ENCODE measurements at regions not wholly inside any gene's neighbourhood (a gene's known extent, or its start where the extent isn't known, plus 50 kb on each side); places are given as distances from the start of the nearest gene placed in this dataset.

DNA sequence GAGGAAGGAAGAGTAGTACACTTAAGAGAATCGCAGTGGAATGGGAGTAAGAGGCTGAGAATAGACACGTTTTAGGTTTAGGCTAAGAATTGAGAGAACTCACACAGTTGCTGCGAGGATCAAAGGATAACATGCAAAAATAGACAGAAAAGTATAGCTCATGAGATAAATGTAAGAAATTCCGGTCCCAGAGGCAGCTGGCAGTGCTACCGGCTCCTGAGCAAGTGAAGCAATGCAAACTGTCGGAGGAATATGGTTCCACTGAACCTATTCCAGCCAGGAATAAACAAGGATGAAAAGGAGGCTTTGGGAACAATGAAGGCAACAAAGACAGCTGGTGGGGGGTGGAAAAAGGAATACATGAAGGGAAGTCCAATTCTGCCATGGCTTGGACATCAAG lies 191.8 kb downstream of the QDPR start:
- no peaks in the 10 kb centered on the region for H3K27me3 Mint-ChIP-seq (ENCODE audit: insufficient read depth, low read depth, poor library complexity)
- ATAC-seq = no peak

More for the DNA sequence above, 191.8 kb downstream of the QDPR start:
- no peak overlapping the region for H3K4me3 ChIP-seq
- H3K36me3 ChIP-seq (ENCODE audit: insufficient read depth) = no peaks in the 10 kb centered on the region
- Mint-ChIP-seq H3K4me3 (no peak overlapping the region), H3K4me1 (peaks cover 13% of the 10 kb centered on the region; the same call in 2 of the 3 replicates), H3K27ac (no peak overlapping the region), H3K36me3 (ENCODE audit: low read depth) (no peaks in the 10 kb centered on the region), H3K9me3 (no peaks in the 10 kb centered on the region)
- H3K4me1 ChIP-seq (ENCODE audit: insufficient read depth) = peaks cover 8% of the 10 kb centered on the region
- H3F3A ChIP-seq (replicated peaks; ENCODE audit: low read depth) = no peaks in the 10 kb centered on the region
- no peaks in the 10 kb centered on the region for H3K27me3 ChIP-seq (ENCODE audit: insufficient read depth)
- H2AFZ ChIP-seq = no peak overlapping the region
- H3K4me2 ChIP-seq = no peak overlapping the region
- H4K20me1 ChIP-seq (replicated peaks; ENCODE audit: insufficient read depth) = no peaks in the 10 kb centered on the region
- TF ChIP-seq, protein P1, sequence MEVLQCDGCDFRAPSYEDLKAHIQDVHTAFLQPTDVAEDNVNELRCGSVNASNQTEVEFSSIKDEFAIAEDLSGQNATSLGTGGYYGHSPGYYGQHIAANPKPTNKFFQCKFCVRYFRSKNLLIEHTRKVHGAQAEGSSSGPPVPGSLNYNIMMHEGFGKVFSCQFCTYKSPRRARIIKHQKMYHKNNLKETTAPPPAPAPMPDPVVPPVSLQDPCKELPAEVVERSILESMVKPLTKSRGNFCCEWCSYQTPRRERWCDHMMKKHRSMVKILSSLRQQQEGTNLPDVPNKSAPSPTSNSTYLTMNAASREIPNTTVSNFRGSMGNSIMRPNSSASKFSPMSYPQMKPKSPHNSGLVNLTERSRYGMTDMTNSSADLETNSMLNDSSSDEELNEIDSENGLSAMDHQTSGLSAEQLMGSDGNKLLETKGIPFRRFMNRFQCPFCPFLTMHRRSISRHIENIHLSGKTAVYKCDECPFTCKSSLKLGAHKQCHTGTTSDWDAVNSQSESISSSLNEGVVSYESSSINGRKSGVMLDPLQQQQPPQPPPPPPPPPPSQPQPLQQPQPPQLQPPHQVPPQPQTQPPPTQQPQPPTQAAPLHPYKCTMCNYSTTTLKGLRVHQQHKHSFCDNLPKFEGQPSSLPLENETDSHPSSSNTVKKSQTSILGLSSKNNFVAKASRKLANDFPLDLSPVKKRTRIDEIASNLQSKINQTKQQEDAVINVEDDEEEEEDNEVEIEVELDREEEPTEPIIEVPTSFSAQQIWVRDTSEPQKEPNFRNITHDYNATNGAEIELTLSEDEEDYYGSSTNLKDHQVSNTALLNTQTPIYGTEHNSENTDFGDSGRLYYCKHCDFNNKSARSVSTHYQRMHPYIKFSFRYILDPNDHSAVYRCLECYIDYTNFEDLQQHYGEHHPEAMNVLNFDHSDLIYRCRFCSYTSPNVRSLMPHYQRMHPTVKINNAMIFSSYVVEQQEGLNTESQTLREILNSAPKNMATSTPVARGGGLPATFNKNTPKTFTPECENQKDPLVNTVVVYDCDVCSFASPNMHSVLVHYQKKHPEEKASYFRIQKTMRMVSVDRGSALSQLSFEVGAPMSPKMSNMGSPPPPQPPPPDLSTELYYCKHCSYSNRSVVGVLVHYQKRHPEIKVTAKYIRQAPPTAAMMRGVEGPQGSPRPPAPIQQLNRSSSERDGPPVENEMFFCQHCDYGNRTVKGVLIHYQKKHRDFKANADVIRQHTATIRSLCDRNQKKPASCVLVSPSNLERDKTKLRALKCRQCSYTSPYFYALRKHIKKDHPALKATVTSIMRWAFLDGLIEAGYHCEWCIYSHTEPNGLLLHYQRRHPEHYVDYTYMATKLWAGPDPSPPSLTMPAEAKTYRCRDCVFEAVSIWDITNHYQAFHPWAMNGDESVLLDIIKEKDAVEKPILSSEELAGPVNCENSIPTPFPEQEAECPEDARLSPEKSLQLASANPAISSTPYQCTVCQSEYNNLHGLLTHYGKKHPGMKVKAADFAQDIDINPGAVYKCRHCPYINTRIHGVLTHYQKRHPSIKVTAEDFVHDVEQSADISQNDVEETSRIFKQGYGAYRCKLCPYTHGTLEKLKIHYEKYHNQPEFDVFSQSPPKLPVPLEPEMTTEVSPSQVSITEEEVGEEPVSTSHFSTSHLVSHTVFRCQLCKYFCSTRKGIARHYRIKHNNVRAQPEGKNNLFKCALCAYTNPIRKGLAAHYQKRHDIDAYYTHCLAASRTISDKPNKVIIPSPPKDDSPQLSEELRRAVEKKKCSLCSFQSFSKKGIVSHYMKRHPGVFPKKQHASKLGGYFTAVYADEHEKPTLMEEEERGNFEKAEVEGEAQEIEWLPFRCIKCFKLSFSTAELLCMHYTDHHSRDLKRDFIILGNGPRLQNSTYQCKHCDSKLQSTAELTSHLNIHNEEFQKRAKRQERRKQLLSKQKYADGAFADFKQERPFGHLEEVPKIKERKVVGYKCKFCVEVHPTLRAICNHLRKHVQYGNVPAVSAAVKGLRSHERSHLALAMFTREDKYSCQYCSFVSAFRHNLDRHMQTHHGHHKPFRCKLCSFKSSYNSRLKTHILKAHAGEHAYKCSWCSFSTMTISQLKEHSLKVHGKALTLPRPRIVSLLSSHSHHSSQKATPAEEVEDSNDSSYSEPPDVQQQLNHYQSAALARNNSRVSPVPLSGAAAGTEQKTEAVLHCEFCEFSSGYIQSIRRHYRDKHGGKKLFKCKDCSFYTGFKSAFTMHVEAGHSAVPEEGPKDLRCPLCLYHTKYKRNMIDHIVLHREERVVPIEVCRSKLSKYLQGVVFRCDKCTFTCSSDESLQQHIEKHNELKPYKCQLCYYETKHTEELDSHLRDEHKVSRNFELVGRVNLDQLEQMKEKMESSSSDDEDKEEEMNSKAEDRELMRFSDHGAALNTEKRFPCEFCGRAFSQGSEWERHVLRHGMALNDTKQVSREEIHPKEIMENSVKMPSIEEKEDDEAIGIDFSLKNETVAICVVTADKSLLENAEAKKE (CRISPR knock-in tag; IDR thresholded peaks at IDR 0.05) = no peak
- no peak for TF ChIP-seq STAT1 (IDR thresholded peaks at IDR 0.05; ENCODE audit: unreplicated experiment)
- TF ChIP-seq, protein P2, sequence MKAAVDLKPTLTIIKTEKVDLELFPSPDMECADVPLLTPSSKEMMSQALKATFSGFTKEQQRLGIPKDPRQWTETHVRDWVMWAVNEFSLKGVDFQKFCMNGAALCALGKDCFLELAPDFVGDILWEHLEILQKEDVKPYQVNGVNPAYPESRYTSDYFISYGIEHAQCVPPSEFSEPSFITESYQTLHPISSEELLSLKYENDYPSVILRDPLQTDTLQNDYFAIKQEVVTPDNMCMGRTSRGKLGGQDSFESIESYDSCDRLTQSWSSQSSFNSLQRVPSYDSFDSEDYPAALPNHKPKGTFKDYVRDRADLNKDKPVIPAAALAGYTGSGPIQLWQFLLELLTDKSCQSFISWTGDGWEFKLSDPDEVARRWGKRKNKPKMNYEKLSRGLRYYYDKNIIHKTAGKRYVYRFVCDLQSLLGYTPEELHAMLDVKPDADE (IDR thresholded peaks at IDR 0.05) = no peak
- TF ChIP-seq, protein P3, sequence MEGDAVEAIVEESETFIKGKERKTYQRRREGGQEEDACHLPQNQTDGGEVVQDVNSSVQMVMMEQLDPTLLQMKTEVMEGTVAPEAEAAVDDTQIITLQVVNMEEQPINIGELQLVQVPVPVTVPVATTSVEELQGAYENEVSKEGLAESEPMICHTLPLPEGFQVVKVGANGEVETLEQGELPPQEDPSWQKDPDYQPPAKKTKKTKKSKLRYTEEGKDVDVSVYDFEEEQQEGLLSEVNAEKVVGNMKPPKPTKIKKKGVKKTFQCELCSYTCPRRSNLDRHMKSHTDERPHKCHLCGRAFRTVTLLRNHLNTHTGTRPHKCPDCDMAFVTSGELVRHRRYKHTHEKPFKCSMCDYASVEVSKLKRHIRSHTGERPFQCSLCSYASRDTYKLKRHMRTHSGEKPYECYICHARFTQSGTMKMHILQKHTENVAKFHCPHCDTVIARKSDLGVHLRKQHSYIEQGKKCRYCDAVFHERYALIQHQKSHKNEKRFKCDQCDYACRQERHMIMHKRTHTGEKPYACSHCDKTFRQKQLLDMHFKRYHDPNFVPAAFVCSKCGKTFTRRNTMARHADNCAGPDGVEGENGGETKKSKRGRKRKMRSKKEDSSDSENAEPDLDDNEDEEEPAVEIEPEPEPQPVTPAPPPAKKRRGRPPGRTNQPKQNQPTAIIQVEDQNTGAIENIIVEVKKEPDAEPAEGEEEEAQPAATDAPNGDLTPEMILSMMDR (conservative IDR thresholded peaks at IDR 0.05; ENCODE audit: low read depth in 2 of 2) = no peak
- TF ChIP-seq ZNF114 (CRISPR knock-in tag; IDR thresholded peaks at IDR 0.05) = no peak
- no peak for TF ChIP-seq NANOG (IDR thresholded peaks at IDR 0.05; ENCODE audit: borderline replicate concordance)
- no peak for TF ChIP-seq JUNB (IDR thresholded peaks at IDR 0.05; ENCODE audit: unreplicated experiment)
- H3K79me2 ChIP-seq (replicated peaks; ENCODE audit: insufficient read depth) = no peaks in the 10 kb centered on the region
- no peak overlapping the region for H3K27ac ChIP-seq (ENCODE audit: low read depth)
- DNase-seq (ENCODE audit: low spot score) = no peak
- no peaks in the 10 kb centered on the region for H3K9me2 ChIP-seq (ENCODE audit: insufficient read depth)

All from GM23338 (cell line).